ENCODE measurements at regions not wholly inside any gene's neighbourhood (a gene's known extent, or its start where the extent isn't known, plus 50 kb on each side); places are given as distances from the start of the nearest gene placed in this dataset.
A peak's percentile ranks its signal among the peaks of the same experiment; 100 is the strongest.

GRCh38 chr13:82636119-82636518 lies 1246.2 kb downstream of the SLITRK1 start:
- no peaks in the 10 kb centered on the region for H3K27me3 ChIP-seq (ENCODE audit: control insufficient read depth, insufficient read depth, low read length)
- POLR2A ChIA-PET (ENCODE audit: unreplicated experiment), result no interaction called here
- no peaks in the 10 kb centered on the region for H3K4me1 ChIP-seq (ENCODE audit: control insufficient read depth, insufficient read depth, low read length)
- H3K9me1 ChIP-seq (ENCODE audit: insufficient read depth, low read length), result no peaks in the 10 kb centered on the region
- intact Hi-C loops (cut with micrococcal nuclease) (no loop called here), in situ Hi-C loops (cut with MboI; ENCODE audit: low sequenced_read_pairs) (no loop called here), dilution Hi-C loops (cut with HindIII; ENCODE audit: low sequenced_read_pairs, unreplicated experiment) (no loop called here)
- H3K9me3 ChIP-seq (ENCODE audit: control insufficient read depth, insufficient read depth, low read length), result peaks cover 3% of the 10 kb centered on the region
- H3K4me2 ChIP-seq (ENCODE audit: low read depth, low read length), result no peak overlapping the region
- peak; percentile 9 for DNase-seq
- no peak overlapping the region for H3K27ac ChIP-seq (ENCODE audit: insufficient read depth, low read length)
- no TSS peak for BruUV-seq (replicated peaks)
- no peak overlapping the region for H4K8ac ChIP-seq (ENCODE audit: low read depth in 2 of 2, low read length in 2 of 2)
- H3K56ac ChIP-seq (ENCODE audit: extremely low read depth, insufficient read depth, low read length), result no peak overlapping the region
- CTCF ChIA-PET, result no interaction called here
- ATAC-seq (ENCODE audit: low read depth), result no peak
- no peak overlapping the region for H3K4ac ChIP-seq (ENCODE audit: low read depth, low read length)
- no peak overlapping the region for H2BK15ac ChIP-seq (ENCODE audit: low read depth, low read length)
- H4K5ac ChIP-seq (ENCODE audit: low read depth, low read length), result no peak overlapping the region
- H2BK5ac ChIP-seq (ENCODE audit: low read depth, low read length, poor library complexity, severe bottlenecking), result no peak overlapping the region
- H3K36me3 ChIP-seq (ENCODE audit: control insufficient read depth, insufficient read depth, low read length), result no peaks in the 10 kb centered on the region
- no peak overlapping the region for H3K23ac ChIP-seq (ENCODE audit: low read depth, low read length)
- TF ChIP-seq CEBPB (IDR thresholded peaks at IDR 0.05; ENCODE audit: low read depth, low read length) (peak; percentile 64), MAZ (IDR thresholded peaks at IDR 0.05; ENCODE audit: borderline replicate concordance, low read depth, low read length) (no peak)
- no peak overlapping the region for H2BK120ac ChIP-seq (ENCODE audit: low read depth, low read length)
- no peak overlapping the region for H4K91ac ChIP-seq (ENCODE audit: insufficient read depth, low read depth, low read length)
- no peak overlapping the region for H2AK5ac ChIP-seq (ENCODE audit: low read depth, low read length)
- no peaks in the 10 kb centered on the region for H3K79me1 ChIP-seq (ENCODE audit: low read depth in 1 of 2, low read length in 2 of 2)
- H3K4me3 ChIP-seq (ENCODE audit: insufficient read depth, low read depth, low read length), result no peak overlapping the region
- H2BK20ac ChIP-seq (ENCODE audit: low read depth, low read length), result no peak overlapping the region
- H3K18ac ChIP-seq (ENCODE audit: low read depth, low read length), result no peak overlapping the region
- H2AFZ ChIP-seq (replicated peaks; ENCODE audit: low read length, poor library complexity), result no peak overlapping the region
- no peaks in the 10 kb centered on the region for H4K20me1 ChIP-seq (ENCODE audit: insufficient read depth, low read length)
- H3K14ac ChIP-seq (replicated peaks; ENCODE audit: low read depth, low read length), result no peak overlapping the region
- no peak overlapping the region for H3K9ac ChIP-seq (ENCODE audit: low read depth, low read length)
- WGBS, 2 experiments (ENCODE audit: extremely low coverage in 2 of 2, insufficient read length in 1 of 2), result no CpG with 5 or more reads among the region's 1 CpG
- no peak overlapping the region for H2AK9ac ChIP-seq (replicated peaks; ENCODE audit: low read depth, low read length, poor library complexity)

All from IMR-90 (cell line).